AG04449 (cell line): ENCODE measurements at regions not wholly inside any gene's neighbourhood (a gene's known extent, or its start where the extent isn't known, plus 50 kb on each side); places are given as distances from the start of the nearest gene placed in this dataset.

Experiments
- CTCF ChIA-PET: fragments of 350-600 bp; formaldehyde crosslinking; extraction: SDS; loops from one replicate; lab custom pipeline; 2021; ENCODE audit warnings: antibody characterized with exemption; lab: Yijun Ruan, JAX
- POLR2A ChIA-PET: fragments of 400-600, 350-600 bp; formaldehyde crosslinking; extraction: SDS; loops from one replicate; lab custom pipeline; 2020; ENCODE audit warnings: antibody characterized with exemption, inconsistent platforms; lab: Yijun Ruan, JAX
- DNase-seq: peaks from one replicate; pipeline ENCODE4 v3.0.0-alpha.2; 2010; ENCODE audit warnings: low read depth, low spot score
- H3K4me3 ChIP-seq: 2 replicates; pipeline ENCODE4 v1.5.1; 2011; ENCODE audit warnings: low read depth, mild to moderate bottlenecking, control low read depth, low read length
- TF ChIP-seq, protein P1 (sequence below): IDR thresholded peaks from one replicate; pipeline ENCODE4 v1.5.1; 2011; ENCODE audit warnings: mild to moderate bottlenecking, moderate library complexity, low read length, control low read depth, inconsistent platforms; ENCODE audit not compliant: insufficient read depth; ENCODE audit errors: missing control alignments

DNA sequence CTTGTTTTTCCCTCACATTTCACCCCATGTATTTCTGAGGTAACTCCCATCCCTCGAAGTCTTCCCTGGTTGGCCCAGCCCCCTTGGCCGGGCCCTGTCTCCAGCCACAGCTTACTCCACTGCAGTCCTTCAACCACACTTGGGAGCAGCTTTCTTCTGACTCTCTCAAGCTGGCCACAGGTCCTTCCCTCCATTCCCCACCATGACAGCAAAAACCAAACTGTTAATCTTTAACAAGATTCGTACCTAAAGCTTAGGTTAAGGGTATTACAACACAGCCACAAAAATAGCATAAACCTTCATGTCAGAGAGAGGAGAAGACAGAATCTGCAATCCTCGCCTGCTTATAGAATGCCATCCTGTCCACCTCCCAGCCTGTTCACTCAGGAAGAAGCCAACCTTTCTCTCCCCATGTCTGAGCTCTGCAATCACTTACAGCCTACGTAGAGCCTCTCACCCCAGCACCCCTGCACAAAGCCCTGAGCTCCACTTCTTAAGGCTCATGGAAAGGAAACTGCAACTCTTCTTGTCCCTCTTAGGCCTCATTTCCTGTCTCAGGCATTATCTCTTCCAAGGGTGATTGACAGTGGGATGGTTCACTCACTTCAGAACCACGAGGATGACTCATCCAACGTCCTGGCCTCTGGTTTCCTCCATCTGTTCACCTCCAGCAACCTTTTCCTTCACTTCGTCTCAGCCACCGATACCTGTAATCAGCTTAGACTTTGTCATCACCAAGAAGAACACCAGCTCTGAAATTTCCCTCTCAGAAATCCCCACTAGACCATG lies 72.8 kb downstream of the CD2 start:
- ChIA-PET CTCF (interaction anchor here (1.3 kb wide), 1 partner anchor 15 kb away, joined by 3 read pairs; no protein-coding TSS in a partner anchor), POLR2A (no interaction called here)
- H3K4me3 ChIP-seq: no peak overlapping the region
- TF ChIP-seq, protein P1, sequence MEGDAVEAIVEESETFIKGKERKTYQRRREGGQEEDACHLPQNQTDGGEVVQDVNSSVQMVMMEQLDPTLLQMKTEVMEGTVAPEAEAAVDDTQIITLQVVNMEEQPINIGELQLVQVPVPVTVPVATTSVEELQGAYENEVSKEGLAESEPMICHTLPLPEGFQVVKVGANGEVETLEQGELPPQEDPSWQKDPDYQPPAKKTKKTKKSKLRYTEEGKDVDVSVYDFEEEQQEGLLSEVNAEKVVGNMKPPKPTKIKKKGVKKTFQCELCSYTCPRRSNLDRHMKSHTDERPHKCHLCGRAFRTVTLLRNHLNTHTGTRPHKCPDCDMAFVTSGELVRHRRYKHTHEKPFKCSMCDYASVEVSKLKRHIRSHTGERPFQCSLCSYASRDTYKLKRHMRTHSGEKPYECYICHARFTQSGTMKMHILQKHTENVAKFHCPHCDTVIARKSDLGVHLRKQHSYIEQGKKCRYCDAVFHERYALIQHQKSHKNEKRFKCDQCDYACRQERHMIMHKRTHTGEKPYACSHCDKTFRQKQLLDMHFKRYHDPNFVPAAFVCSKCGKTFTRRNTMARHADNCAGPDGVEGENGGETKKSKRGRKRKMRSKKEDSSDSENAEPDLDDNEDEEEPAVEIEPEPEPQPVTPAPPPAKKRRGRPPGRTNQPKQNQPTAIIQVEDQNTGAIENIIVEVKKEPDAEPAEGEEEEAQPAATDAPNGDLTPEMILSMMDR: no peak
- DNase-seq: no peak

DNA sequence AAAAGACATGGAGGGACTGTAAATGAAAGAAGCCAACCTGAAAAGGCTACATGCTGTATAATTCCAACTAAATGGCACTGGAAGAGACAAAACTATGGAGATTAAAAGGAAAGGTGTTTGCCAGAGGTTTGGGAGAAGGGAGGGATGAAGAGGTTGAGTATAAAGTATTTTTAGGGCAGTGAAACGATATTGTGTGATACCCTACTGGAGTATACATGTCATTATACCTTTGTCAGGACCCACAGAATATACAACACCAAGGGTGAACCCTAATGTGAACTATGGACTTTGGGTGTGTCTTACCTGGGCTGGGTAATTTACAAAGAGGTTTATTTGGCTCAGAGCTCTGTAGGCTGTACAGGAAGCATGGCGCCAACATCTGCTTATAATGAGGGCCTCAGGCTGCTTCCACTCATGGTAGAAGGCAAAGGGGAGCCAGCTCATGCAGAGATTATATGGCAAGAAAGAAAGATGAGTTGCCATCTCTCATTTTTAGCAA lies 73.4 kb downstream of the CD2 start:
- ChIA-PET POLR2A (no interaction called here), CTCF (interaction anchor here (1.3 kb wide), 1 partner anchor 14 kb away, joined by 3 read pairs; no protein-coding TSS in a partner anchor)
- TF ChIP-seq, protein P1: no peak
- H3K4me3 ChIP-seq: no peak overlapping the region
- no peak for DNase-seq

- ChIA-PET CTCF (no interaction called here), POLR2A (no interaction called here)
- no peak for DNase-seq
- H3K4me3 ChIP-seq: no peak overlapping the region
- TF ChIP-seq, protein P1: no peak
These were observed 77.3 kb upstream of the PTGFRN start for GRCh38 chr1:116832308-116832931.

- TF ChIP-seq, protein P1: no peak
- CTCF ChIA-PET: interaction anchor here (1.8 kb wide), 1 partner anchor 9 kb away, joined by 9 read pairs; no protein-coding TSS in a partner anchor
These were observed 76.7 kb upstream of the PTGFRN start for GRCh38 chr1:116832932-116833578.

DNA sequence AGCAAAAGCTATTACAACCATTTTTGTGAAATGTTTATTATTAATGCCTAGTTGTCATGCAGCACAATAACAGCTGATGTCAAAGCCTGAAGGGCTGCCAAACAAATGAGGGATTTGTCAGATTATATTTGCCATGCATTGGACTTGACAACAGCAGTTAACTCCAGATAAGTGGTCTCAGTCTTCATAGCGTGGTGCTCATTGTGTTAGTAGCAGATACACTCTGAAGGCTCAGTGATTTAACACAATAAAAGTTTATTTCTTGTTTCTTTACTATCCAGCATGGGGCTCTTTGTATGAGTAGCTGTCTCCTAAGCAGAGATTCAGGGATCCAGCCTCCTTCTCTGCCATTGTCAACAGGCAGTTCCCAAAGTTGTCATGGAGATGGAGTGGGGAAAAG lies 76.0 kb upstream of the PTGFRN start:
- CTCF ChIA-PET: interaction anchor here (1.8 kb wide), 1 partner anchor 8 kb away, joined by 9 read pairs; no protein-coding TSS in a partner anchor
- POLR2A ChIA-PET: no interaction called here
- no peak for DNase-seq
- TF ChIP-seq, protein P1: no peak
- no peak overlapping the region for H3K4me3 ChIP-seq

More at GRCh38 chr1:116832932-116833578, 76.7 kb upstream of the PTGFRN start:
- no peak overlapping the region for H3K4me3 ChIP-seq
- POLR2A ChIA-PET: no interaction called here
- no peak for DNase-seq
